ENCODE measurements at regions not wholly inside any gene's neighbourhood (a gene's known extent, or its start where the extent isn't known, plus 50 kb on each side); places are given as distances from the start of the nearest gene placed in this dataset.

- FAIRE-seq (no peak), ATAC-seq (no peak), DNase-seq (no peak)
- Histone ChIP-seq H3K36me3 (no peaks in the 10 kb centered on the region), H3K27ac (no peak overlapping the region), H3K27me3 (no peaks in the 10 kb centered on the region), H3K9me3 (no peaks in the 10 kb centered on the region), H3K4me3 (no peak overlapping the region), H3K4me1 (no peaks in the 10 kb centered on the region)
- 83 to 85% methylated on average over 3 of the region's 3 CpGs for WGBS, 2 donors
- intact Hi-C loops (cut with DNase I): no loop called here
- no peak for TF ChIP-seq CTCF (IDR thresholded peaks at IDR 0.05)
These were observed 188.7 kb upstream of the MRPS30 start for GRCh38 chr5:44619875-44620610.

- ATAC-seq (no peak), FAIRE-seq (no peak), DNase-seq (no peak)
- H3K27ac ChIP-seq: no peak overlapping the region
- H3K36me3 ChIP-seq: no peaks in the 10 kb centered on the region
- H3K4me3 ChIP-seq: no peak overlapping the region
- intact Hi-C loops (cut with DNase I): no loop called here
- H3K4me1 ChIP-seq: no peaks in the 10 kb centered on the region
- 85 to 92% methylated on average over 2 of the region's 2 CpGs for WGBS, 2 donors
- H3K27me3 ChIP-seq: no peaks in the 10 kb centered on the region
- H3K9me3 ChIP-seq: no peaks in the 10 kb centered on the region
- TF ChIP-seq CTCF (IDR thresholded peaks at IDR 0.05): no peak
These were observed 193.9 kb upstream of the MRPS30 start for GRCh38 chr5:44614845-44615244.

- DNase-seq (no peak), ATAC-seq (no peak), FAIRE-seq (no peak)
- no peak overlapping the region for H3K4me3 ChIP-seq
- no peaks in the 10 kb centered on the region for H3K36me3 ChIP-seq
- H3K4me1 ChIP-seq: no peaks in the 10 kb centered on the region
- intact Hi-C loops (cut with DNase I): no loop called here
- 82 to 84% methylated on average over 1 of the region's 1 CpG for WGBS, 2 donors
- H3K27ac ChIP-seq: no peak overlapping the region
- TF ChIP-seq CTCF (IDR thresholded peaks at IDR 0.05): no peak
- no peaks in the 10 kb centered on the region for H3K27me3 ChIP-seq
- no peaks in the 10 kb centered on the region for H3K9me3 ChIP-seq
These were observed 194.8 kb upstream of the MRPS30 start for GRCh38 chr5:44613936-44614335.

GRCh38 chr5:44605926-44606325 is 202.8 kb upstream of the MRPS30 start:
- no peak for TF ChIP-seq CTCF (IDR thresholded peaks at IDR 0.05)
- H3K4me1 ChIP-seq: no peaks in the 10 kb centered on the region
- no peaks in the 10 kb centered on the region for H3K9me3 ChIP-seq
- H3K27ac ChIP-seq: no peak overlapping the region
- H3K36me3 ChIP-seq: no peaks in the 10 kb centered on the region
- H3K27me3 ChIP-seq: no peaks in the 10 kb centered on the region
- FAIRE-seq: no peak
- intact Hi-C loops (cut with DNase I): no loop called here
- no peak for DNase-seq
- no peak overlapping the region for H3K4me3 ChIP-seq
- WGBS, 2 donors: 21 to 26% methylated on average over 5 of the region's 5 CpGs
- no peak for ATAC-seq

GRCh38 chr5:44603496-44604272 is 205.1 kb upstream of the MRPS30 start:
- H3K27ac ChIP-seq: no peak overlapping the region

More at GRCh38 chr5:44603496-44604272, 205.1 kb upstream of the MRPS30 start:
- Histone ChIP-seq H3K36me3 (no peaks in the 10 kb centered on the region), H3K4me1 (no peaks in the 10 kb centered on the region), H3K27me3 (no peaks in the 10 kb centered on the region), H3K9me3 (no peaks in the 10 kb centered on the region), H3K4me3 (no peak overlapping the region)
- ATAC-seq (no peak), FAIRE-seq (no peak), DNase-seq (peak in 1 of 6 donors; percentile 15)
- WGBS, 2 donors: 79 to 87% methylated on average over 8 of the region's 8 CpGs
- intact Hi-C loops (cut with DNase I): no loop called here
- no peak for TF ChIP-seq CTCF (IDR thresholded peaks at IDR 0.05)
